Breast epithelium (tissue), 4 donors: ENCODE measurements at regions not wholly inside any gene's neighbourhood (a gene's known extent, or its start where the extent isn't known, plus 50 kb on each side); places are given as distances from the start of the nearest gene placed in this dataset.

Experiments
- DNase-seq, 2 donors: peaks; one replicate each; pipeline ENCODE4 v3.0.0-alpha.2; 2019; ENCODE audit warnings: low spot score in 2 of 2
- H3K27ac ChIP-seq, 2 donors: fragments of 200-600 bp; sonication (generic) in 1 of 2; one replicate each; pipeline ENCODE4 v1.5.1; 2016 to 2019; ENCODE audit warnings: mild to moderate bottlenecking in 1 of 2
- H3K27me3 ChIP-seq, 2 donors: fragments of 200-600 bp; sonication (generic) in 1 of 2; one replicate each; pipeline versions ENCODE4 v1.5.1 to v1.6.0; 2017 to 2019; ENCODE audit warnings: control low read depth in 1 of 2, mild to moderate bottlenecking in 1 of 2
- H3K36me3 ChIP-seq: fragments of 200-600 bp; one replicate; pipeline ENCODE4 v1.5.1; 2019
- H3K4me1 ChIP-seq, 2 donors: fragments of 200-600 bp; sonication (generic); one replicate each; pipeline ENCODE4 v1.5.1; 2016 to 2019; ENCODE audit warnings: control low read depth in 1 of 2
- H3K4me3 ChIP-seq, 3 donors: fragments of 200-600 bp; sonication (generic); 1 replicate in 2 of 3; 2 replicates in 1 of 3; pipeline ENCODE4 v1.5.1; 2016 to 2019; ENCODE audit warnings: mild to moderate bottlenecking in 3 of 3, moderate library complexity in 2 of 3
- H3K9me3 ChIP-seq, 2 donors: fragments of 200-600 bp; sonication (generic) in 1 of 2; one replicate each; pipeline ENCODE4 v1.5.1; 2016 to 2019; ENCODE audit warnings: control low read depth in 1 of 2
- CTCF ChIP-seq, 3 donors: fragments of 450-650 bp; IDR thresholded peaks; one replicate each; pipeline ENCODE4 v1.5.1; 2016 to 2017; ENCODE audit warnings: antibody characterized with exemption in 3 of 3, mild to moderate bottlenecking in 3 of 3, moderate library complexity in 3 of 3
- POLR2A ChIP-seq: fragments of 450-650 bp; IDR thresholded peaks from one replicate; pipeline ENCODE4 v1.6.1; 2016; ENCODE audit warnings: antibody characterized with exemption, mild to moderate bottlenecking, moderate library complexity
- POLR2AphosphoS5 ChIP-seq, 3 donors: sonication (generic); formaldehyde crosslinking; IDR thresholded peaks; one replicate each; pipeline ENCODE4 v1.6.1; 2017; ENCODE audit warnings: antibody characterized with exemption in 3 of 3
- intact Hi-C: fragments of 100-400 bp; cut with DNase I; formaldehyde crosslinking; loops from one replicate; pipeline ENCODE4 v1.15.1; 2023; ENCODE audit warnings: low total_unique reads

DNA sequence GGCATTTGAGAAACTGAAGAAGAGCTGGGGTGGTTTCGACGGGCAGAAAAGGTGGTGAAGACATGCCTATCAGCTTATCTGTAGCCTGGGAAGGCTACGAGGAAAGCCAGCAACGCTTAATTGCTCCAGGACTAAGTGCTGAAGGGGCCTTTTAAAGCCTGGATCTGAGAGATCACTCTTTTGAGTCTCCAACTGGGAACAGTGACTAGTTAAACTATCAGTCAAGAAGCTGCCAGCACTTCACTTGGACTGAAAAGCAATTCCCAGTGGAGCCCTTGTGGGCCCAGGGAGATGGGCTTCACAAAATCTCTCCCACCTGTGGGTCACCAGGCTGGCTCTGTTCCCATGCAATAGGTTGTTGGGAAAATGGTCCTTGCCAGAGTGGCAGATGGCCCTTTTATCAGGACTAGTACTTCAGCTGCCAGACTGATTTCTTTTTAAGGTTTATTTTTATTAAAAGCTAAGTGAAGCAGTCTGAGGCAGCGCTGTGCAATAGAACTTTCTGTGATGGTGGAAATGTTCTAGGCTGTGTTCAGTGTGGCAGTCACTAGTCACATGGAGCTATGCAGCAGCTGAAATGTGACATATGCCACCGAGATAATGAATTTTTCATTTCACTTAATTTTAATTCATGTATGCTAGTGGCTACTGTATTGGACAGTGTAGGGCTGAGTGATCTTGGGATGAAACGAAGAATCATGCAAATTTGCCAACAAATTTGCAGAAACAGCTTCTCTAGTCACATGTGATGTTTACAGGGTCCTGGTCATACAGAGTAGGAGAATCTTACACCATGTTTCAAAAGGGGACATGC, 276.8 kb downstream of the PCNX1 start:
- H3K9me3 ChIP-seq: no peaks in the 10 kb centered on the region
- no peaks in the 10 kb centered on the region for H3K27me3 ChIP-seq
- no peak for DNase-seq
- TF ChIP-seq POLR2AphosphoS5 (IDR thresholded peaks at IDR 0.05) (no peak), CTCF (IDR thresholded peaks at IDR 0.05) (no peak), POLR2A (no peak)
- no peaks in the 10 kb centered on the region for H3K4me1 ChIP-seq
- no peak overlapping the region for H3K4me3 ChIP-seq
- no peaks in the 10 kb centered on the region for H3K36me3 ChIP-seq
- intact Hi-C loops: no loop called here
- no peak overlapping the region for H3K27ac ChIP-seq

DNA sequence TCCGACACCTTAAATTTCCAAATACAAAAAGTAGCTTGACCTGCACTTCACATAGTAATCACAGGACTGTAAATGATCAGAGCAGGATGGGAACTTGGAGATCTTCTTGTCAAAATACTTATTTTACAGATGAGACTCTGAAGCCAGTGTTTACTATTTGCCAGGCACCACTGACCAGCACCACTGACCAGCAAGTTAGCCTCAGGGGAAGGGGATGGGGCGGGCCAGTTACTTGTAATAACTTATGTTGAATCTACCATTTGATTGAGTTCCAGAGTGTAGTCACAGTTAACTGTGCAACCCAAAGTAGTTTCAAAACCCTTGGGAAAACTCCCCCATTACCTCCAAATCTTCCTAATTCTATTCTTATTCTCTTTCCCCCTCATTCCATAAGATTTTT, 278.4 kb downstream of the PCNX1 start:
- no peaks in the 10 kb centered on the region for H3K27me3 ChIP-seq
- no peak for TF ChIP-seq POLR2A
- no peaks in the 10 kb centered on the region for H3K36me3 ChIP-seq
- H3K27ac ChIP-seq: no peak overlapping the region
- H3K4me1 ChIP-seq: no peaks in the 10 kb centered on the region
- no peak overlapping the region for H3K4me3 ChIP-seq
- intact Hi-C loops: no loop called here
- H3K9me3 ChIP-seq: no peaks in the 10 kb centered on the region
- DNase-seq: no peak

GRCh38 chr14:71187633-71188356, 280.5 kb downstream of the PCNX1 start:
- H3K4me3 ChIP-seq: no peak overlapping the region
- no peak for DNase-seq
- intact Hi-C loops: no loop called here
- H3K4me1 ChIP-seq: no peaks in the 10 kb centered on the region
- H3K9me3 ChIP-seq: no peaks in the 10 kb centered on the region
- no peaks in the 10 kb centered on the region for H3K36me3 ChIP-seq
- TF ChIP-seq POLR2A (no peak), POLR2AphosphoS5 (IDR thresholded peaks at IDR 0.05) (no peak), CTCF (IDR thresholded peaks at IDR 0.05) (no peak)
- no peak overlapping the region for H3K27ac ChIP-seq
- no peaks in the 10 kb centered on the region for H3K27me3 ChIP-seq

- no peaks in the 10 kb centered on the region for H3K9me3 ChIP-seq
- no peaks in the 10 kb centered on the region for H3K27me3 ChIP-seq
- no peaks in the 10 kb centered on the region for H3K36me3 ChIP-seq
- intact Hi-C loops: no loop called here
- H3K4me3 ChIP-seq: no peak overlapping the region
- DNase-seq: no peak
- H3K4me1 ChIP-seq: no peaks in the 10 kb centered on the region
- TF ChIP-seq CTCF (IDR thresholded peaks at IDR 0.05) (no peak), POLR2AphosphoS5 (IDR thresholded peaks at IDR 0.05) (no peak), POLR2A (no peak)
- H3K27ac ChIP-seq: no peak overlapping the region
Measured at GRCh38 chr14:71190770-71191374, 283.6 kb downstream of the PCNX1 start.

DNA sequence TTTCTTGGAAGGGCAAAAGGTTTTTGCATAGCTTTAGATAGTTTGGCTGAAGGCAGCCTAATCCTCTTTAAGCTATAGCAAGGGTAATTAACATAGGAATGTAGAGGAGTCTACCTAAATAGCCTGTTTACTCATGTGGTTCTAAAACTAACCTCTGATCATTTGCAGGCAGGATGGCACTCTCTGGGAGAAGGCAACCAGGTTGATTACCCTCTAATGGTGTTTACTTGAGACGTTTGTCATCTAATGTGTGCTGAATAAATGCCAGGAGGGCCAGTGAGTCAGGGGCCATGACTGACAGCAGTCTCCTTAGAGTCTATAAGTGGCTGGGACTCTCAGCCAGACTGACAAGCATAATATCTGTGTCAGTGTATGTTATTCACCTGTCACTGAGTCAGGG, 286.4 kb downstream of the PCNX1 start:
- Histone ChIP-seq H3K4me3 (no peak overlapping the region), H3K27me3 (no peaks in the 10 kb centered on the region), H3K27ac (no peak overlapping the region), H3K9me3 (no peaks in the 10 kb centered on the region), H3K4me1 (no peaks in the 10 kb centered on the region), H3K36me3 (no peaks in the 10 kb centered on the region)
- intact Hi-C loops: no loop called here
- no peak for DNase-seq
- TF ChIP-seq CTCF (IDR thresholded peaks at IDR 0.05): no peak
- TF ChIP-seq POLR2A: no peak
- no peak for TF ChIP-seq POLR2AphosphoS5 (IDR thresholded peaks at IDR 0.05)
